ENCODE measurements at regions not wholly inside any gene's neighbourhood (a gene's known extent, or its start where the extent isn't known, plus 50 kb on each side); places are given as distances from the start of the nearest gene placed in this dataset.

DNA sequence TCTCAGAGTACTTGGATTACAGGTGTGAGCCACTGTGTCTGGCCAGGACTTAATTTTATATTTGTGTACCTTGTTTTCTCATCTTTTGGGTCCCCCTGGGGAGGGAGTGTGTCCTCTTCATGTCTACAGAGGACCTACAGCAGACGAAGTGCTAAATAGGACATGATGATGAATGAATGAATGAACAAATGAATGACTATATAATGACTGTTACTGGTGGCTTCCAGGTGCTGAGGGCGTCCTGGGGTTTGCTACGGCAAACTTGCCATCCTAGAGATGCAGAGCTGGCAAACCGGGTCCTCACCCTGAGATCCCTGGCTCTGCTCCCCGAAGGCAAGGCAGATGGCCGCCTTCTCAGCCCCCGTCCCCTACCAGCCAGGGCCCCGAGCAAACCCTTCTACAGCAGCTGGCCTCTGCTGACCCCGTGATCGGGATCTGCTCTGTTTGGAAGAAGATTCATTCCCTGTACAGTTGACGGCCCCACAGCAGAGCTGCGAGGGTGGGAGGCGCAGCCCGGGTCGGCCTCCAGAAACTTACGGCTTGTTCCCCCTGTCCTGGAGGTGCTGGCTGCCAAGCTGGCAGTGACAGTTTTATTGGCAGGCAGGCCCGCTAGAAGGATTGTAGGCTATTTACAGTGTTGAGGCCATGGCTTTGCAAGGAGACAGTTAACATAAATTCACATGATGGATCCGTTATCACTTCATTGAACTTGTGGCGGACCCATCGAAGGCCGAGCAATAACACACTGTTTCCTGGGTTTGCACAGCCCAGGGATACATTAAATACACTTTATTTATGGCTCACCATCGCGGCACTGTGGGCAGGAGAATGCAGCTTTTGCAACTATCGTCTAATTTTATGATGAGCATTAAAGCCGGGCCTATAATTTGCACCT is 197.7 kb upstream of the GSE1 start:
- DNase-seq: no peak

DNA sequence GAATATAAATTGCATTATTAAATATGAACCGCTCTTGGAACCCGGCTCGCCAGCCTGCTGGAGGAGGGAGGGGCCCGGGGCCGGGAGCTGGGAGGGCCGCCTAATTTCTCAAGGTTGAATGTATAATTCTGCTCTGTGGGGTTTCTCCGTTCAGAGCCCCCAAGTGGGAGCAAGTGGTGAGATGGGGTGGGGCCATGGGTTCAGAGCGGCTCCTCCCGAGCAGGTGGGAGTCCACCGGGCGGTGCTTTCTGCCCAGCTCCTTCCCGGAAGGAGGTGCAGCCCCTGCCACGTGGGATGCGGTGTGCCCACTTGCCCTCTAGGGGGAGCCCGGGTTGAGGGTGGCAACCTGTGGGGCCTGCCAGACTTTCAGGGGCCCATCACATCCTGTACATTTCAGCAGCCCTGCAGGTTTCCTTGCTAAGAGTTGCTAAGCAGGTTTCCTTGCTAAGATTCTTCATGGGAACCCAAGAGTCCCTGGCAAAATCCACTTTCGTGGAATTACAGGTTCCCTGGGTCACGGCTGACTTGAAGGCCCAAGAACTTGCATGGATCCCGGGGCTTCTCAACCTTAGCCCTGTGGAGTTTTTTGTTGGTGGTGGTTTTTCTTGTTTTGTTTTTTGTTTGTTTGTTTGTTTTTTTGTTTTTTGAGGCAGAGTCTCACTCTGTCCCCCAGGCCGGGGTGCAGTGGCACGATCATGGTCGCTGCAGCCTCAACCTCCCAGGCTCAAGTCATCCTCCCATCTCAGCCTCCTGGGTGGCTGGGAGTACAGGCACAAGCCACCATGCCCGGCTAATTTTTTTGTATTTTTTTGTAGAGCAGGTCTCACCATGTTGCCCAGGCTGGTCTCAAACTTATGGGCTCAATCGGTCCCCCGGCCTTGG is 196.7 kb upstream of the GSE1 start:
- peak; percentile 53 for DNase-seq

DNA sequence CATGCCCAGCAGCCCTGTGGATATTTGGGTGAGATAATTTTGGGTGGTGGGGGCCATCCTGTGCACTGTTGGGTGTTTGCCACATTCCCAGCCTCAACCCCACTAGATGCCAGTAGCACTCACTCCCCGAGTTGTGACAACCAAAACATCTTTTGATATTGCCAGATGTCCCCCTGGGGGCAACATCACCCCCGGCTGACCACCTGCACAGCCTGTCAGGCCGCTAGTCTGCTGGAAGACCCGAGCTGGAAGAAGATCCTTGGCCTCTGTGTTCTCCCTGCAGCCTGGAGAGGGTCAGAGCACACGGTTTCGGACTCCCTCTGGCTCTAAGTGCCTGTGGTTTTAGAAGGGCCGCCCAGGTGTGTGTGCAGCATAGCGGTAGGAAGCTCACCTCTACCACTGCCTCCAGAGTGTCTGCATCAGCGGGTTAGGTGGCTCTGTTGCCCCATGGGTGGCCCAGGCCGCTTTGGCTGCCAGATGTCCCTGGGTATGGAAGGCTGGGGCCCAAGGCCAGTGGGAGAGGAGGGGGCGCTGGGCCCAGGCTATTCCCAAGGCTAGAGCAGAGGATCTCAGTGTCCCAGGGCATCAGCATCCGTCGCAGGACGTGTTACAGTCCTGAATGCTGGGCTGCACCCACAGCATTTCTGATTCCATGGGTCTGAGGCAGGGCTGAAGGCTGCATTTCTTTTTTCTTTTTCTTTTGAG is 195.8 kb upstream of the GSE1 start:
- DNase-seq: no peak

- DNase-seq: no peak
Measured at GRCh38 chr16:85418978-85419491, 194.1 kb upstream of the GSE1 start.

GRCh38 chr16:85419503-85420408 is 193.4 kb upstream of the GSE1 start:
- no peak for DNase-seq

GRCh38 chr16:85420501-85421337 is 192.4 kb upstream of the GSE1 start:
- peak; percentile 68 for DNase-seq

- DNase-seq: no peak
Measured at GRCh38 chr16:85421338-85422195, 191.6 kb upstream of the GSE1 start.

- no peak for DNase-seq
Measured at GRCh38 chr16:85422196-85422631, 190.9 kb upstream of the GSE1 start.

- DNase-seq: no peak
Measured at GRCh38 chr16:85422632-85423550, 190.2 kb upstream of the GSE1 start.

DNA sequence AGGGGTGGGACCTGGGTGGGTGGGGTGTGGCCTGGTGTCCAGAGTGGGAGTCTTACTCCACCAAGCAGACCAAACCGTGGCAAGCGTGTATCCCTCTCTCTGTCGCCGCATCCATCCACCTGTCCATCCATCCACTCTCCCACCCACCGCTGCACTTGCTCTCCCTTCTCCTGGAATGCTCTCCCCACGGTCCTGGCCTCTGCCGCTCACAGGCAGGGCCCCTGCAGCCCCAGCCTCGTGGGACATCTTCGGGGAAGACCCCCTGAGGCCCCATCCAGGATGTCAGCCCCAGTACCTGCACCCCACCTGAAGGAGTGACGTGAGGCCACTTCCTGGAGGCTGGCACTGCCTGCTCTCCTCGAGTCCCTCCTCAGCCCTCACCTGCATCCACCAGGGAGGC is 189.5 kb upstream of the GSE1 start:
- no peak for DNase-seq

- no peak for DNase-seq
Measured at GRCh38 chr16:85424260-85425073, 188.7 kb upstream of the GSE1 start.

DNA sequence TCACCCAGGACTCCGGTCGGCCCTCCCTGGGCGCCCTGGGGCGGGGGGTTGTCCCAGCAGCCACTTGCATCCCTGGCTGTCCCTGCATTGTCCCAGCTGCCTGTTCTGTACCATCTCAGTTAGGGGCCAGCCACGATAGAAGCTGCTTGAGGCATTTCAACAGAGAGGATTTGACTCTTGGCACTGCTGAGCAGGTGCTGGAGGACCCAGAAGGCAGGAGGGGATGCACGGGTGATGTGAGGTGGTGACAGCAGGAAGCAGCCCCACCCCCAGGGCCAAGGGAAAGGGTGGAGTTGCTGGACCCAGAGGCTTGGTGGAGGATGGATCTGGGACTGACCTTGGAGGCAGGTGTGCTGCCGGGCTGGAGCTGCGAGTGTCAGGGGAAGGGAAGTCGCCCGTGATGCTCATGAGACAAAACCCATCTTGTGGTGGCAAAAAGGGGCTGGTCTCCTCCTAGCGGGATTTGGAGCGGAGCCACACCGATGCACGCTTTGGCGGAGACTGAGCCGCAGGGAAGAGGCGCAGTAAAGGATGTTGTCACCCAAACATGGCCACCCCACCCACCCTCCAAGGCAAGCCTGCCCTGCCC is 188.0 kb upstream of the GSE1 start:
- no peak for DNase-seq

GRCh38 chr16:85426806-85427205 is 186.3 kb upstream of the GSE1 start:
- DNase-seq: no peak

DNA sequence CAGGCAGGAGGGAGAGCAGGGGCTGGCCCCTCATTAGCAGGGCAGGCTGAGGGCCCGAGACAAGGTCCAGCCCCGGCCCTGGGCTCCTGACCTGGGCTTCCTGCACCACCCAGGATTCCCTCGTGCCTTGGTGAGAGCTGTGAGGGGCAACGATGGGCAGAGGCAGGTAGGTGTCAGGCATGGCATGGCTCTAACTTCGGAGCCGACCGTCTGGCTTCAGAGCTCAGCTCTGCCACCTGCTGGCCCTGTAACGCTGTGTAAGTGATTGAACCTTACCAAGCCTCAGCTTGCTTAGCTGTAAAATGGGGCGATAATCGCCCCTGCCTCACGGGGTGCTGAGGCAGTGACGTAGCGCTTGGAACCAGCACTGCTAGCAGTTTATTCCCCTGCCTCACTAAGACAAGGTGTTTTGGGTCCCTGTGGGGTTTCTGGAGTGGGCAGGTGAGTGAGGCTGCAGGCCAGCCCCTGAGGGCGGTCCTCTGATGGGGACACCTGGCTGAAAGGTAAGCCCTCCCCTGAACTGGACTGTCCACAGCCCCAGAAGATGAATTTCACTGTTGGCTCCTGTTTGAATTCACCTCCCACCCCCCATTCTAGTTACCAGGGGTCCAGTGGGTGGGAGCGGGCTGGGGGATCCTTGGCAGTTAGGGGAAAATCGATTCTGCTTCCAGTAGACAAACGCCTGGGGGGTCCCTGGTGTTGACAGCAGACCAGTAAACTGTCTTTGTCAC is 184.8 kb upstream of the GSE1 start:
- DNase-seq: peak; percentile 58

DNA sequence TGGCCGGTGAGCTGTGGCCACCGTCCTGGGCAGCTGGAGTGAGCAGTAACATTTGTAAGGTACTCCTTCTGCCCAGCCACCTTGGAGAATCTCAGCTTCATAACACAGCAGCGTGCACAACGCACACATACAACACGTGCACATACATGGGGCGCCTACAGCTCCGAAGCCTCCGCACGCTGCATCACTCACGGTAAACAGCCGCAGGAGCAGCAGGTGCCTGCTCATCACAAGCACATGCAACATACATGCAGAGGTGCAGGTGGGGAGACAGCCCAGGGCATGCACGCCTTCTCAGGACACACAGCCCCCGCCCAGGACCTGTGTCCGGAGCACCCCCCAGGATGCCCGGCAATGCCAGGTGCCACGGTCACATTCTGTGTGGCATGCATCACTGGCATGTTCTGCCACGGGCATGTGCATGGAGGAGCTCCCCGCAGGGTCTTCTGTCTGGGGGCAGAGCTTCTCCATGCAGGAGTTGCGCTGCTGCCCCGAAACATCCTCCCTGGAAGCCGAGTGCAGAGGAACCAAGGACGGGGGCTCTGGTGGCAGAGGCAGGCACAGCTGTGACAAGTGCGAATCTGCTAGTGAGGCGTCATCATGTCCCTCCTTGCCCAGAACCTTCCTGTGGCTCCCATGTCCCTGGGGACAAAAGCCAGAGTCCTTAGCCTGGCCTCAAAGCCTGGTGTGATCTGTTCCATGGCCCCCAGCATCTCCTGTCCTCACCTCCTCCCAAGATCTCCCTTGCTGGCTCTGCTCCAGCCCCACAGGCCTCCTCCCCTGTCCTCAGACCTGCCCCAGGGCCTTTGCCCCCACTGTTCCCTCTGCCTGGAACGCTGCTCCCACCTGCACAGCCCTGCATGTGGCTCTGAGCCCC is 184.0 kb upstream of the GSE1 start:
- DNase-seq: no peak

All from dermis blood vessel endothelial cell (primary cell).